HG03442 (cell line): ENCODE measurements at regions not wholly inside any gene's neighbourhood (a gene's known extent, or its start where the extent isn't known, plus 50 kb on each side); places are given as distances from the start of the nearest gene placed in this dataset.

Experiments
- ATAC-seq: cut with Tn5 transposase; IDR thresholded peaks from one replicate; pipeline ENCODE4 v1.9.1; 2021; ENCODE audit warnings: mild to moderate bottlenecking, moderate library complexity; ENCODE audit not compliant: unreplicated experiment

GRCh38 chr4:107319386-107319785 is 283.3 kb upstream of the DKK2 start:
- ATAC-seq: no peak

DNA sequence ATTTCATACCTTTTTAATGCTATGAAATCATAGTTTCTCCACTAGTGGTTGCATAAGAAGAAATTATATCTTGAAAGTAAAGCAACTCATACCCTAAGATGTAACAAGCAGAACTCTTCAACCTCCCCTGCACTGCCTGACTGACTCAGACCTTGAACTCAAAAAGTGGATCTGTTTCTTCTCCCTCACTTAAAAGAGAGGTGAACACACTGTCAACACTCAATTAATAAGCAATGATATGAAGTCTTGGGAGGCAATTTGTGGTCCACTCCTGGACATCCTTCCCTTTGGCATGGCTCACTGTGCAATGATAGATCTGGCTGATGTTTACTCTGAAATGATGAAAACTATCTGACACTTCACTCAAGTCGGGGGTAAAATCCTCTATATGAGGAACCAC is 282.0 kb upstream of the DKK2 start:
- ATAC-seq: no peak

GRCh38 chr4:107317611-107318010 is 281.5 kb upstream of the DKK2 start:
- no peak for ATAC-seq

DNA sequence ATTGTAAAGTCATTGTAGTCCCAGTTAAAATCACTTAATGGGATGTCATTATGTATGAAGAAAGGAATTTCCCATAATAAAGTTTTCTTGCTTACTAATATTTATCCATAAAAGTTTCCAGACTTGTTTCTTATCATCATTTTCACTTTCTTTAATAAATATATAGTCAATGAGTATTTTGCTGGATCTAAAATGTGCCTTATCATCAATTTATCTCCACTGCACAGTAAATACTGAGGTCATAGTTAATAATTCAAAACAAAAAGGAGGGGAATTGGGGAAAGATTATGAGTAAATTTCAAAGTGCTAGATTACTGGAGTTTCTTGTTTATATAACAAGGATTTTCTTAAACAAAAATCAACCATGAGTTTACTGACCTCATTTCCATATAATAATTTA is 279.5 kb upstream of the DKK2 start:
- ATAC-seq: no peak

DNA sequence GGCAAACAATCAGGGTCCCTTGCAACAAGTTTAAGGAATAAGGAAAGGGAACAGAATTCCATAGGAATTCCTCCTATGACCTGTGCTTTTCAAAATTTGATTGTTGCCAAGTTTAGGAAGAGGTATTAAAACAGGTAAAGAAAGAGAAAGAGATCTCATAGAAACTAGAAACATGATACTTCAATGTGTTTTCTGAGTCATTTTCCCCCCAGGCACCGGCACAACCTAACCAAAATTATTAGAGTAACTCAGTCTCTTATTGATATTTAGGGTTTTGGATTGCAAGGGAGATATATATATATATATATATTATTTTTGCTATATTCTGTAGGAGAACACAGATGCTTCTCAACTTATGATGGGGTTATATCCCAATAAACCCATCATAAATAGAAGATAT is 278.0 kb upstream of the DKK2 start:
- no peak for ATAC-seq

- no peak for ATAC-seq
These were observed 276.3 kb upstream of the DKK2 start for GRCh38 chr4:107312366-107312765.

DNA sequence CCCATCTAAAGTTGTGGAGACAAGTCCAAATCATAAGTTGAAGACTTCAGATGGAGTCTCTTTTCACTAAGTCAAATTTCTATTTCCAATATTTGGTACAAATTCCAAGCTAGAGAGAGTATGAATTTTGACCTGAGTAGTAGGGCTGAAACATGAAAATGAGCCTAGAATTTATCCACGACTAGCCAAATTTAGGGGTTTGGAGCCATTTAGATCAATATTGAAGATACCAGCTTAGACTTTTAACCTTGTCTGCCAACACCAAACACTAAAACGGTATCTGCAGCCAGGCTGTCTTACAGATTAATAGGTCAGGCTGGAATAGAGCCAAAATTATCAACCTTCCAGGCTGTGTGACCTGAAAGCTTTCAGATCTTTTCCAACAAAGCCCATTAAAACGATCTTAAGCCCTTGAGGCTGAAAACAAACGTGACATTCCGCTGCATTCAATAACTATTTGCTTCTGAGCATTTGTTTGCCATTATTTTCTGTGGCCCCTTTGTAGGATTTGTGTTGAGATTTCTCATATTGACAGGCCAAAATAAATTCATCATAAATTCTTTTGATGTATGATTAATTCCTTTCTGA is 268.7 kb upstream of the DKK2 start:
- ATAC-seq: no peak

DNA sequence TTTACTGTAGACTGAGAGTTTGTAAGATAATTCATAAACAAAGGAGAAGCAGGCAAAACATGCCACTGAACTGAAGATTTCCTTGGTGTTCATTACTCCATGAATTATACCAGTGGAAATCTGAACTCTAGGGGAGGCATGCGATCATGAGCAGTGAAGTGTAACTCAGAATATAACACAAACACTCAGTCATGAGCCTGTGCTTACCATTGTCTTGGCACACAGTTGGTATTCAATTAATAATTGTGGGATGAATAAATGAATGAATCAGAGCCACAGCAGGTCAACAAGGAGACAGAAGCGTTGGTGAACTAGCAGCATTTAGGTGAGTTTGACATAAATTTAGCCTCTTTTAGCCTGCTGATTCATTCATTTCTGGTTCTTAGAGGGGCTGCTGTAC is 263.5 kb upstream of the DKK2 start:
- no peak for ATAC-seq

DNA sequence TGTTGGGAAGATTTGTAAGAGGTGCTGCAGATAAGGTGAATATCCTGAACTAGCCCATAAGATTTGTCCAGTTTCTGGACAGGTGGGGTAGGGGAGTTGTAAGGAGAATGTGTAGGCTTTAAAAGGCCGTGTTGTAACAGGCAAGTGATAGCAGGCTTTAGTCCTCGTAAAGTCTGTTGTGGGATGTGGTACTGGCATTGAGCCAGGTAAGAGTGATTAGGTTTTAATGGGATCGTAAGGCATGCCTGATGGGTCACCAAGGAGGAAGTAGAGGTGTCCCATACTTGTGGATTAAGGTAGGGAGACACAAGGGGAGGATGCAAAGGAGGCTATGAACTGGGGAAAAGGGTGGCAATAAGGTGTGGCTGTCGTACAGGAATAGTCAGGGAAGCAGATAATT is 256.9 kb upstream of the DKK2 start:
- ATAC-seq: no peak

- ATAC-seq: no peak
These were observed 247.8 kb upstream of the DKK2 start for GRCh38 chr4:107283587-107284559.

DNA sequence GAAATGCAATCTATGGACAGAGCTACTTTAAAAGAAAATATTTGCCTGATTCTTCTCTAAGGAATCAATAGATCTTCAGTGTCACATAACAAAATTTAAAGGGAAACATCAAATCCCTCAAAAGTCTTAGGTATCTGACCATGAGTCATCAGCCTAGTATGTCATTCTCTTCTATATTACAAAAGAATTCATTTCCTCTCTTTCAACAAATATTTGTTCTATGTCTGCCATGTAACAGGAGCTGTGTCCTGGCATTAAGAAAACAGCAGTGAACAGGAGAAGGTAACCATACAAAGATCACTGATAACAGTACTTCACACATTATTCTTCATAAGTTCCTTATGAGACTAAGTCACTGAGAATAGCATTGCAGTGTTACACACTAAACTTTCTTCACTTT is 243.6 kb upstream of the DKK2 start:
- no peak for ATAC-seq

- no peak for ATAC-seq
These were observed 242.8 kb upstream of the DKK2 start for GRCh38 chr4:107278791-107279483.

DNA sequence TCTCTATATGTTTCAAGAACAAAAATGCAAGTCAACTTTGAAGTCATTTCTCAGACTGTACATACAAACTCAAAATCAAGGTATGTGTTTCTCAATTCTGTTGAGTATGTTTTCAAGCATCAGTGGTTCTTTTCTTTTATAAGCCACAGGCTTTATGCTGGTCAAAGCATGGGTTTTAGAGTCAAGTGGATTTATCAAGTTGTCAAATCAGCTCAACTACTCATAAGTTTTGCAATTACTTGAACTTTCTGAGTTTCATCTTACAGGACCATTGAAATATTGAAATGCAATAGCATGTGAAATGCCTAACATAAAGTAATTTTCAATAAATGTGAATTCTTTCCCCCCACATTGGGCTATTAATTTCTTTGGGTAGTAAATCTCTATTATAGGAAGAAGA is 239.9 kb upstream of the DKK2 start:
- no peak for ATAC-seq

DNA sequence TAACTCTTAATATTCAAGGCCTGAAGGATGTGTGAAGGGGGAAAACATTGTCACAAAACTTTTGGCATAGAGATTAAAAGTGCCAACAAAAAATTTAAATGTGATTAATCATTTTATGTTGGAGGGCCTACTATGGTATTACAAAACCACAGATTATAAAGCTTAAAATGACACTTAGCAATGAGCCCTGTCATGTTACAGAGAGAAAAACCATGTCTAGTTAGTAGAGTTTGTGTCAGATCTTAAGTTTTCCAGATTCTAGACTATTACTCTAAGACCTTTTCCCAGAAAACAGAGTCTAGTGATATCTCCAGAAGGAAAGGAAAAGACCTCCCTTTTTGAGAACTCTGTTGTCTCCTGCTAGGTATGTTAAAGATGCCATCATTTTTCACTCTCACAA is 239.1 kb upstream of the DKK2 start:
- no peak for ATAC-seq

DNA sequence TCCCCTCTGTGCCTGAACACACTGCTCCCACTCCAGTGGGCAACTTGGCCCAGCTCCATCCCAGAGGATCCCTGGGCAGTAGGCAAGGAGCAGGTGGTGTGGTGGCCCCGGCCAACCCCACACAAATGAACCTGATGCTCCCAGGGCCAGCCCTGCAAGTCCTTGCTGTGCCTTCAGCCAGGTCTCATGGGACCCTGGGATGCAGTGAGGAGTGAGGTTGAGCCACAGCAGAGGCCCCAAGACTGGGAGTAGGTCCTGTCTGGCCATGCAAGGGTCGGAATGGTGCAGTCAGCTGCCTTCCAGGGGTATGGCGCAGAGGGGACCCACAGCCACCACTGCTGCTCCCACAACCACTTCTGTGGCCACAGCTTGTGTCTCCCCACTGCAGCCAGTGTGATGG is 234.5 kb upstream of the DKK2 start:
- no peak for ATAC-seq

DNA sequence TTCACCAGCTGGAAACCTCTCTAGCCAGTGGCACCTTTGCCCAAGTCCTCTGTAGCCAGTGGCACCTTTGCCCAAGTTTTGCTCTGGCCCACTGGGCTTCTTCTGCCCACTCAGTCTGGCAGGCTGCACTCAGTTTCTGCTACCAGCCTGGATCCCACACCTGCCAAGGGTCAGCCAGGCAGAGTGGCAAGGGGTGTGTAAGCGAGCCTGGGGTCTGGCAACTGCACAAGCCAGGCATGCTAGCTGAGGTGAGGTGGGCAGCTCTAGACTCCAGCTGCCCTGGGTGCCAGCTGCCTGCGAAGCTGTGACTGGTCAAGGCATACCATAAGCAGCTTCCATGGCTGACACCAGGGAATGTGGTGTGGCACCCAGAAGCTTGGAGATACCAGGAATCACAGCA is 233.1 kb upstream of the DKK2 start:
- ATAC-seq: no peak

DNA sequence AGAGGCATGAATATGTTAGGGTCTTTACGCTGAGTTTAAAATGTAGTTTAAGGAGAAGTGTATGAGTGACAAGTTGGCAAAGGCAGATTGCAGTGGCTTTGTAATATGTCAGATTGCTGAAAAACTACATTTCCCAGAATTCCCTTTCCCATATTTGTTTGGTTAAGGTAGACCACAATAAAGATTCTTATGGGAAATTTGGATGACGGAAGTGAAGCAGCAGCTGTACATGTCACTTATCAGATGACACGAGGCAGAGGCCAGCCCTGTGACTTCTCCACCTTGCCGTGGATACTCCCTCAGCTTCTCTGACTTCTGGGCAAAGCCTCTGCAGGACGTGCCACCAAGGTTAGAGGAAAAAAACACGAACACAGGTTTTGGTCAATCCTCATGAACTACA is 229.7 kb upstream of the DKK2 start:
- no peak for ATAC-seq

DNA sequence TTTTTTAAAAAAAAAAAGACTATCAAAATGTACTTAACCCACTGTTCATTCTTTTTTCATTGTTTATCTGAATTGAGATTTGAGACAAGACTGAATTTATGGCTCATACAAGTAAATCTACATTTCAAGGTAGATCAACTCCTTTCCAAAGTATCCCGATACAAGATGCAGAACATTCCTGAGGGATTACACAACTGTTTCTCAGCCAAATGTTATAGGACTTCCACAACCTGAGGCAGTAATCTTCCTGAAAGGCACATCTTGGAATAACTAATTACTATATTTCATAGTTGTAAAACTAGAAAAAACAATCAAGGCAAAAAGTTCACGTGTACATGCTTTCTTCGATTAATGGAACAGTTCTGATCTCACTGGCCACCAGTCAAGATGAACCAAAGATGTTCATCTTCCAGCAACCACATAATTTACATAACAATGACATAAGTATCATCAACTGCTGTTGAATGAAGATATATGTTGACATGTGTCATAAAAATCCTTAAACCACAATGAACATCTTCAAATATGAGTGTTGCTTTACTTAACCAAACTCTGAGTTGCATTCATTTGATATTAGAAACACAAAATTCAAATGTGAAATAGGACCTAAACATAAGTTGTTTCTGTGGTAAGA is 225.2 kb upstream of the DKK2 start:
- ATAC-seq: no peak

DNA sequence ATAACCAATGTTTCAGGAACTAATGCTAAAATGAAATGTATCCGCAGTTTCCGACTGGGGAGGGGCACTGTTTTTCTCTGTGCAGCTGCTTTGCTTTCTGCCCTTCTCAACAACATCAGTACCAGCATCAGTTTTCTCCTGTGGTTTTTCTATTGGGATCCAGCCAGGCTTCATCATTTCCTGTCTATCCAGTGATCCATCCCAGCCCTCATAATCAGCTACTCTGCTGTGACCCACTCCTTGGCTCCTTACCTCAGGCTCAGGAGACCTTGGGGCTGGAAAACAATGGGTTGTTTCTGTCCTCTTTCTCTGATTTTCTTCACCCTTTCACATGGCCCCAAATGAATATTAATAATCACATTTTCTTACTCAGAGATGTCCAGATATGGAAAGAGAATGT is 222.2 kb upstream of the DKK2 start:
- ATAC-seq: no peak

GRCh38 chr4:107255596-107255995 is 219.5 kb upstream of the DKK2 start:
- no peak for ATAC-seq

DNA sequence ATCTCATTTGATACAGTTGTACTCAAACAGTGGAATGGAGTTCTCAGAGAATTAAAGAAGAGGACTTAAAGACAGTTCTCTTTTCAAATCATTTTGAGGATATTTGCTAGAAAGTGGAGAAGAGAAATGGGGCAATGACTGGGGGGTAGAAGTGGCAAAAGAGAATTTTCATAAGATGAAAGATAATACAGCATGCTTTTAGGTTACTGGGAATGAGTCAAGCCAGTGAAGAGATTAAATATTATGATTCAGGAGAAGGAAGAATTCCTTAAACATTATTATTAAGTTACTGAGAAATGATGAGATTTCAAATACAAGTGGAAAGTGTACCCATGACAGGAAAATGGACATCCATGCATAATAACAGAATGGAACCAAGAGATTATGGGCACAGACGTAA is 219.0 kb upstream of the DKK2 start:
- ATAC-seq: no peak
